ENCODE measurements at regions not wholly inside any gene's neighbourhood (a gene's known extent, or its start where the extent isn't known, plus 50 kb on each side); places are given as distances from the start of the nearest gene placed in this dataset.

- H3K36me3 Mint-ChIP-seq, result no peaks in the 10 kb centered on the region
- peaks cover 14% of the 10 kb centered on the region for H3K27me3 Mint-ChIP-seq (ENCODE audit: insufficient read depth, low read depth)
- H3K9ac ChIP-seq, result no peak overlapping the region
- no peak overlapping the region for H3K4me2 ChIP-seq
- no peak overlapping the region for H3K27ac Mint-ChIP-seq
- no peak overlapping the region for H3K4me3 Mint-ChIP-seq
- H3K4me3 ChIP-seq, result no peak overlapping the region
- H3K9me3 Mint-ChIP-seq, result no peaks in the 10 kb centered on the region
- peaks cover 8% of the 10 kb centered on the region for H3K4me1 Mint-ChIP-seq
- no peak overlapping the region for H2AFZ ChIP-seq (replicated peaks)
- H4K20me1 ChIP-seq (ENCODE audit: low read depth), result no peaks in the 10 kb centered on the region
- no peaks in the 10 kb centered on the region for H3K79me2 ChIP-seq (ENCODE audit: low read depth)
- H3F3A ChIP-seq (ENCODE audit: low read depth), result no peaks in the 10 kb centered on the region
- H3K27me3 ChIP-seq, result no peaks in the 10 kb centered on the region
- no peaks in the 10 kb centered on the region for H3K36me3 ChIP-seq
- no peak for DNase-seq (ENCODE audit: low spot score)
- peaks cover 8% of the 10 kb centered on the region for H3K4me1 ChIP-seq
- no peak overlapping the region for H3K27ac ChIP-seq
- TF ChIP-seq CTCF (IDR thresholded peaks at IDR 0.05) (no peak), EZH2 (IDR thresholded peaks at IDR 0.05) (no peak), EZH2phosphoT487 (IDR thresholded peaks at IDR 0.05) (no peak)
- no peaks in the 10 kb centered on the region for H3K9me3 ChIP-seq (ENCODE audit: low read depth)
These were observed 211.0 kb downstream of the PTPRU start for GRCh38 chr1:29447368-29447767.

DNA sequence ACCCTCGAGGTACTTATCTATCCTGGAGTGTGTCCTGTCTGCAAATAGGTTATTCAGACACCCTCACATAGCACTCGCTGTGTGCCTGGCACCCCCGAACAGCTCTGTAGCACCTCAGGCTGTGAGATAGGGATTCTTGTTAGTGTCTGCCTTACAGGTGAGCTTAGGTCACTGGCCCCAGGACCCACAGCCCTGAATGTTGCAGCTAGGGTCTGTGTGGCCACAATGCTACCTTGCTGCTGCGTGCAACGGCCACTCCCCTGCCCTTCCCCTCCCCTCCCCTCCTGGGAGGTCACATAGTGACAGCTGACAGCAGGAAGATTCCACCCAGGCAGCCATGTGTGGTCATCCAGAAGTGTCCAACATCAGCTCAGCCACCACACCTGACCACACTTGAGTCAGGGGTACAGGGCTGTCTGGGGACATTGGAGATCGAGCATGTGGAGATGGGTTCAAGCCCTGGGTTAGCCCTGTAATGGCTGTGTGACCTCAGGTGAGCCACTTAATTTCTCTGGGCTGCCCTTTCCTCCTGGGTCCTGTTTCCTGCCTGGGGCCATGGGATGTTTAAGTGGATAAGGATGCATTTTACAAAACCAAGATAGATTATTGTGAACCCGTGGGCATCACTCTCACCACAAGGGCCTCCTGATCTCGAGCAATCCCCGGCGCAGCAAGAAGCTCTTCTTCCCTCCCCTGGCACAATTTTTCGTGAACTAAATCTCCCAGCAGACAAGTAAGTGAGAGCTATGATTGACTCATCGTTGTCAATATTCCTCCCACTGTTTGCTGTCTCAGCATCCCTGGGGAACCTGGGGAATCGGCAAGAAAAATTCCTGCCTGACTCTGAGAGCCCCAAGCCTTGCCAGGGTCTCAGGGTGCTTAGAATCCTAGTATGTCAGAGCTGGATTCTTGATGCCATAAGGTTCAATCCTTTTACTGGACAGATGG lies 208.7 kb downstream of the PTPRU start:
- H3K36me3 Mint-ChIP-seq, result no peaks in the 10 kb centered on the region

DNA sequence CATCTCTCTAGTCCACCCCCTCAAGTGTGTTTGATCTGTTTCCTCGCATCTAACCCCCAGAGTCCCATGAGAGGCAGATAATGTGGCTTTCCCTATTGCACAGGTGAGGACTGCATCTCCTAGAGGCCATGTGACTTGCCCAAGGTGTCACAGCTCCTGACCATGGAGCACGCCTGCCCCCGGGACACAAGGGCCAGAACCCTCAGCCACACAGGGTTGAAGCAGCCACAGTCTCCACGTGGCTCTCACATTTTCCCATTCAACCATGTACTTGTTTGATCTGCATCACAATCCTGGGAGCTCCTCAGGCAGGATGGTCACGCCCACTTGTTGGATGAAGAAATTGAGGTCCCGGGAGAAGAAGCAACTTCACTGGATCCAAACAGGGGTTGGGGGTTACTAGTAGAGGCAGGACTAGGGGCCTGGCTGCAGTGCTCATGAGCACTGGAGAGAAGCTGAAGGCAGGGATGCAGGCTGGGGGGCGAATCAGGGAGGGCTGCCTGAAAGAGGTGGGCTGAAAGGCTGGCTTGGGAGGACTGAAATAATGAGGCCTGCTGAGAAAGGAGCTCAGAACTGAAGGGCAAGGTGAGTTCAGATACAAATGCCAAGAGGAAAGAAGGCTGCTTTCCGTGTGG lies 207.9 kb downstream of the PTPRU start:
- Histone ChIP-seq H3K9me3 (ENCODE audit: low read depth) (no peaks in the 10 kb centered on the region), H3K27me3 (no peaks in the 10 kb centered on the region), H2AFZ (replicated peaks) (no peak overlapping the region), H3K36me3 (no peaks in the 10 kb centered on the region), H3K27ac (no peak overlapping the region), H3K4me1 (peaks cover 8% of the 10 kb centered on the region), H3K4me3 (no peak overlapping the region), H4K20me1 (ENCODE audit: low read depth) (no peaks in the 10 kb centered on the region), H3K4me2 (no peak overlapping the region), H3K9ac (no peak overlapping the region), H3F3A (ENCODE audit: low read depth) (no peaks in the 10 kb centered on the region), H3K79me2 (ENCODE audit: low read depth) (no peaks in the 10 kb centered on the region)
- Mint-ChIP-seq H3K36me3 (no peaks in the 10 kb centered on the region), H3K27ac (no peak overlapping the region), H3K9me3 (no peaks in the 10 kb centered on the region), H3K27me3 (ENCODE audit: insufficient read depth, low read depth) (peaks cover 10% of the 10 kb centered on the region), H3K4me3 (no peak overlapping the region), H3K4me1 (peaks cover 6% of the 10 kb centered on the region)
- TF ChIP-seq EZH2phosphoT487 (IDR thresholded peaks at IDR 0.05), result no peak
- TF ChIP-seq CTCF (IDR thresholded peaks at IDR 0.05), result no peak
- no peak for TF ChIP-seq EZH2 (IDR thresholded peaks at IDR 0.05)
- no peak for DNase-seq (ENCODE audit: low spot score)

More for the DNA sequence above, 208.7 kb downstream of the PTPRU start:
- H3K79me2 ChIP-seq (ENCODE audit: low read depth), result no peaks in the 10 kb centered on the region
- no peaks in the 10 kb centered on the region for H3F3A ChIP-seq (ENCODE audit: low read depth)
- no peak overlapping the region for H3K4me3 Mint-ChIP-seq
- H3K27ac ChIP-seq, result no peak overlapping the region
- no peak overlapping the region for H3K4me2 ChIP-seq
- H3K4me1 Mint-ChIP-seq, result peaks cover 6% of the 10 kb centered on the region
- H4K20me1 ChIP-seq (ENCODE audit: low read depth), result no peaks in the 10 kb centered on the region
- H3K9me3 ChIP-seq (ENCODE audit: low read depth), result no peaks in the 10 kb centered on the region
- no peak for DNase-seq (ENCODE audit: low spot score)
- TF ChIP-seq EZH2 (IDR thresholded peaks at IDR 0.05) (no peak), CTCF (IDR thresholded peaks at IDR 0.05) (no peak), EZH2phosphoT487 (IDR thresholded peaks at IDR 0.05) (no peak)
- H3K36me3 ChIP-seq, result no peaks in the 10 kb centered on the region
- H3K27ac Mint-ChIP-seq, result no peak overlapping the region
- no peak overlapping the region for H2AFZ ChIP-seq (replicated peaks)
- no peaks in the 10 kb centered on the region for H3K9me3 Mint-ChIP-seq
- peaks cover 8% of the 10 kb centered on the region for H3K4me1 ChIP-seq
- no peaks in the 10 kb centered on the region for H3K27me3 ChIP-seq
- no peak overlapping the region for H3K9ac ChIP-seq
- no peak overlapping the region for H3K4me3 ChIP-seq
- peaks cover 10% of the 10 kb centered on the region for H3K27me3 Mint-ChIP-seq (ENCODE audit: insufficient read depth, low read depth)

Measured in neural progenitor cell (in vitro differentiated cells).